GM23338 (cell line): ENCODE measurements at regions not wholly inside any gene's neighbourhood (a gene's known extent, or its start where the extent isn't known, plus 50 kb on each side); places are given as distances from the start of the nearest gene placed in this dataset.
A peak's percentile ranks its signal among the peaks of the same experiment; 100 is the strongest.

Experiments used
- ATAC-seq: fragments of 200-7000 bp; cut with Tn5 transposase; 3 replicates; pipeline ENCODE4 v1.9.1; 2020
- DNase-seq: peaks from one replicate; pipeline ENCODE4 v3.0.0-alpha.2; 2015; ENCODE audit warnings: low spot score
- H2AFZ ChIP-seq: fragments of 200-600 bp; sonication (generic); 2 replicates; pipeline ENCODE4 v1.8.0; 2016; ENCODE audit warnings: antibody characterized with exemption, mild to moderate bottlenecking, moderate library complexity
- H3F3A ChIP-seq: fragments of 200-600 bp; sonication (generic); replicated peaks from 2 replicates; pipeline ENCODE4 v1.8.0; 2017; ENCODE audit warnings: antibody characterized with exemption, mixed run types, low read depth
- H3K27ac ChIP-seq: fragments of 200-600 bp; sonication (generic); 2 replicates; pipeline ENCODE4 v1.6.1; 2016; ENCODE audit warnings: low read depth
- H3K27me3 ChIP-seq: fragments of 200-600 bp; sonication (generic); 2 replicates; pipeline ENCODE4 v1.8.0; 2016; ENCODE audit warnings: mild to moderate bottlenecking, mixed run types, moderate library complexity; ENCODE audit not compliant: insufficient read depth
- H3K36me3 ChIP-seq: fragments of 200-600 bp; sonication (generic); 2 replicates; pipeline ENCODE4 v1.8.0; 2016; ENCODE audit warnings: mild to moderate bottlenecking; ENCODE audit not compliant: insufficient read depth
- H3K4me1 ChIP-seq: fragments of 200-600 bp; sonication (generic); 2 replicates; pipeline ENCODE4 v1.8.0; 2016; ENCODE audit warnings: mild to moderate bottlenecking, moderate library complexity; ENCODE audit not compliant: insufficient read depth
- H3K4me2 ChIP-seq: fragments of 200-600 bp; sonication (generic); 2 replicates; pipeline ENCODE4 v1.7.1; 2017; ENCODE audit warnings: mixed run types
- H3K4me3 ChIP-seq: fragments of 200-600 bp; sonication (generic); 2 replicates; pipeline ENCODE4 v1.6.1; 2016; ENCODE audit warnings: mixed run types
- H3K79me2 ChIP-seq: fragments of 200-600 bp; sonication (generic); replicated peaks from 2 replicates; pipeline ENCODE4 v1.8.0; 2017; ENCODE audit warnings: mild to moderate bottlenecking; ENCODE audit not compliant: insufficient read depth
- H3K9me2 ChIP-seq: fragments of 200-600 bp; sonication (generic); 2 replicates; pipeline ENCODE4 v1.8.0; 2017; ENCODE audit not compliant: insufficient read depth
- H4K20me1 ChIP-seq: fragments of 200-600 bp; sonication (generic); replicated peaks from 2 replicates; pipeline ENCODE4 v1.8.0; 2017; ENCODE audit warnings: mild to moderate bottlenecking; ENCODE audit not compliant: insufficient read depth
- H3K27ac Mint-ChIP-seq: 2 replicates; pipeline ENCODE4 v1.8.0; 2020; ENCODE audit warnings: inconsistent platforms, mild to moderate bottlenecking, moderate library complexity, mixed read lengths
- H3K27me3 Mint-ChIP-seq: 3 replicates; pipeline ENCODE4 v1.8.0; 2022; ENCODE audit warnings: low read depth, mild to moderate bottlenecking, moderate library complexity, mixed read lengths, inconsistent platforms; ENCODE audit not compliant: insufficient read depth, poor library complexity
- H3K36me3 Mint-ChIP-seq: 3 replicates; pipeline ENCODE4 v1.8.0; 2021; ENCODE audit warnings: low read depth, mild to moderate bottlenecking, inconsistent platforms, moderate library complexity, mixed read lengths
- H3K4me1 Mint-ChIP-seq: 3 replicates; pipeline ENCODE4 v1.8.0; 2020; ENCODE audit warnings: mild to moderate bottlenecking, inconsistent platforms, mixed read lengths
- H3K4me3 Mint-ChIP-seq: 3 replicates; pipeline ENCODE4 v1.8.0; 2021; ENCODE audit warnings: moderate library complexity, mild to moderate bottlenecking, inconsistent platforms, mixed read lengths
- H3K9me3 Mint-ChIP-seq: 3 replicates; pipeline ENCODE4 v1.8.0; 2020; ENCODE audit warnings: moderate library complexity, mild to moderate bottlenecking, inconsistent platforms, mixed read lengths
- CREB1 ChIP-seq: fragments of 250-450 bp; sonication (Bioruptor Pico); IDR thresholded peaks from 2 replicates; pipeline ENCODE4 v1.5.0; 2020; ENCODE audit warnings: low read depth, mild to moderate bottlenecking, moderate library complexity
- EZH2 ChIP-seq: fragments of 200-600 bp; sonication (generic); IDR thresholded peaks from one replicate; pipeline ENCODE4 v1.8.0; 2017; ENCODE audit warnings: antibody characterized with exemption, mild to moderate bottlenecking, low read depth; ENCODE audit not compliant: unreplicated experiment
- NANOG ChIP-seq: IDR thresholded peaks from 2 replicates; pipeline ENCODE4 v1.6.1; 2016; ENCODE audit warnings: antibody characterized with exemption, borderline replicate concordance
- POLR2AphosphoS5 ChIP-seq: IDR thresholded peaks from 2 replicates; pipeline ENCODE4 v1.6.1; 2016; ENCODE audit warnings: antibody characterized with exemption, low read depth
- STAT1 ChIP-seq: IDR thresholded peaks from one replicate; pipeline ENCODE4 v1.6.1; 2016; ENCODE audit warnings: antibody characterized with exemption; ENCODE audit not compliant: unreplicated experiment
- ZNF114 ChIP-seq: fragments of 250-450 bp; sonication (Bioruptor Pico); IDR thresholded peaks from 2 replicates; pipeline ENCODE4 v1.5.0; 2020; ENCODE audit warnings: mild to moderate bottlenecking, moderate library complexity
- TF ChIP-seq, protein P1 (sequence below): IDR thresholded peaks from 2 replicates; pipeline ENCODE4 v1.6.1; 2016; ENCODE audit warnings: antibody characterized with exemption
- TF ChIP-seq, protein P2 (sequence below), 2 experiments: fragments of 200-600 bp in 1 of 2; sonication (generic) in 1 of 2; conservative IDR thresholded peaks; 2 replicates each; pipeline versions ENCODE4 v1.5.1 to v1.6.1; 2016 to 2017; ENCODE audit warnings: antibody characterized with exemption in 2 of 2, low read depth in 2 of 2, mild to moderate bottlenecking in 2 of 2, moderate library complexity in 1 of 2
- TF ChIP-seq, protein P3 (sequence below): fragments of 250-450 bp; sonication (Bioruptor Pico); IDR thresholded peaks from 2 replicates; pipeline ENCODE4 v1.5.0; 2020; ENCODE audit warnings: mild to moderate bottlenecking, moderate library complexity
- TF ChIP-seq, protein P4 (sequence below): IDR thresholded peaks from one replicate; pipeline ENCODE4 v1.6.1; 2018; ENCODE audit warnings: antibody characterized with exemption; ENCODE audit not compliant: unreplicated experiment

DNA sequence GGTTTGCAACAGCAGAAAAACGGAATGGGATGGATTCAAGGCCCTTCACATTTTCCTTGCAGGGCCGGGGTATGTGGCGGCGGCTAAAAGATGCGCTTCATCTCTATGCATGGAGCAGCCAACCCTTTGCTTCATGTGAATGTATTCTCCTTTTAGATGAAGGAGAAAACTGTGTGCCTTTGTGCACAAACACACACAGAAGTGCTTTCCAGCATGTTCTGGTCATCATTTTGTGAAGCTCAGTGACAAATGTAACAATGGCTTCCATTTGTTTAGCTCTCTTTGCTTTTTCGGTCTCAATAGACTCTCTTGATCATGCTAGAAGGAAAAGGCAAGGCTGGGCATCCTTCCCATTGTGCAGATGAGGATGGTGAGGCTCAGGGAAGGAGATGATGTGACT is 161.7 kb upstream of the MKI67 start:
- H3K9me2 ChIP-seq: no peaks in the 10 kb centered on the region
- no peak overlapping the region for H2AFZ ChIP-seq
- H3K4me1 ChIP-seq: peaks cover 5% of the 10 kb centered on the region
- Mint-ChIP-seq H3K27me3 (peaks cover 39% of the 10 kb centered on the region), H3K27ac (no peak overlapping the region), H3K9me3 (peaks cover 31% of the 10 kb centered on the region), H3K36me3 (peaks cover 9% of the 10 kb centered on the region; the same call in 2 of the 3 replicates), H3K4me3 (peak overlapping the region; percentile 63; the same call in 2 of the 3 replicates), H3K4me1 (peaks cover 8% of the 10 kb centered on the region)
- ATAC-seq (no peak), DNase-seq (no peak)
- H3K27me3 ChIP-seq: peaks cover 40% of the 10 kb centered on the region
- no peaks in the 10 kb centered on the region for H3K36me3 ChIP-seq
- H3K4me2 ChIP-seq: no peak overlapping the region
- 0 out of 2 replicates have a peak, but pooled peaks cover 3% of the 10 kb centered on the region for H4K20me1 ChIP-seq
- no peak overlapping the region for H3K4me3 ChIP-seq
- TF ChIP-seq, protein P1, sequence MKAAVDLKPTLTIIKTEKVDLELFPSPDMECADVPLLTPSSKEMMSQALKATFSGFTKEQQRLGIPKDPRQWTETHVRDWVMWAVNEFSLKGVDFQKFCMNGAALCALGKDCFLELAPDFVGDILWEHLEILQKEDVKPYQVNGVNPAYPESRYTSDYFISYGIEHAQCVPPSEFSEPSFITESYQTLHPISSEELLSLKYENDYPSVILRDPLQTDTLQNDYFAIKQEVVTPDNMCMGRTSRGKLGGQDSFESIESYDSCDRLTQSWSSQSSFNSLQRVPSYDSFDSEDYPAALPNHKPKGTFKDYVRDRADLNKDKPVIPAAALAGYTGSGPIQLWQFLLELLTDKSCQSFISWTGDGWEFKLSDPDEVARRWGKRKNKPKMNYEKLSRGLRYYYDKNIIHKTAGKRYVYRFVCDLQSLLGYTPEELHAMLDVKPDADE: no peak
- TF ChIP-seq POLR2AphosphoS5: no peak
- no peak for TF ChIP-seq STAT1
- TF ChIP-seq, protein P2, sequence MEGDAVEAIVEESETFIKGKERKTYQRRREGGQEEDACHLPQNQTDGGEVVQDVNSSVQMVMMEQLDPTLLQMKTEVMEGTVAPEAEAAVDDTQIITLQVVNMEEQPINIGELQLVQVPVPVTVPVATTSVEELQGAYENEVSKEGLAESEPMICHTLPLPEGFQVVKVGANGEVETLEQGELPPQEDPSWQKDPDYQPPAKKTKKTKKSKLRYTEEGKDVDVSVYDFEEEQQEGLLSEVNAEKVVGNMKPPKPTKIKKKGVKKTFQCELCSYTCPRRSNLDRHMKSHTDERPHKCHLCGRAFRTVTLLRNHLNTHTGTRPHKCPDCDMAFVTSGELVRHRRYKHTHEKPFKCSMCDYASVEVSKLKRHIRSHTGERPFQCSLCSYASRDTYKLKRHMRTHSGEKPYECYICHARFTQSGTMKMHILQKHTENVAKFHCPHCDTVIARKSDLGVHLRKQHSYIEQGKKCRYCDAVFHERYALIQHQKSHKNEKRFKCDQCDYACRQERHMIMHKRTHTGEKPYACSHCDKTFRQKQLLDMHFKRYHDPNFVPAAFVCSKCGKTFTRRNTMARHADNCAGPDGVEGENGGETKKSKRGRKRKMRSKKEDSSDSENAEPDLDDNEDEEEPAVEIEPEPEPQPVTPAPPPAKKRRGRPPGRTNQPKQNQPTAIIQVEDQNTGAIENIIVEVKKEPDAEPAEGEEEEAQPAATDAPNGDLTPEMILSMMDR (conservative IDR thresholded peaks at IDR 0.05; ENCODE audit: low read depth in 2 of 2): no peak
- no peaks in the 10 kb centered on the region for H3K79me2 ChIP-seq
- no peak overlapping the region for H3K27ac ChIP-seq
- H3F3A ChIP-seq: no peaks in the 10 kb centered on the region

DNA sequence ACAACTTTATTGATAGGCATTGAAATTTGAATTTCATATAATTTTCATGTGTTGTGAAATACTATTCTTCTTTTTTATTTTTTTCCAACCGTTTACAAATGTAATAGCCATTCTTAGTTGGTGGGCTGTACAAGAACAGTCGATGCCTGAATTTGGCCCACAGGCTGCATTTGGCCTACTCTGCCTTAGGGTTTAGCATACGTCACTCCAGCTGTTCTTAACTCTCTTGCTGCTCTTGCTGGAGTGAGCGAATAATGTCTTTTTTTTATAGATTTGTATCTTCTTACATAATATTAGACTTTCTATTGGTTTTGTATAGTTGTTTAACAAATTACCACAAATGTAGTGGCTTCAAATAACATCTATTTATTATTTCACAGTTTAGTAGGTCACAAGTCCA is 163.4 kb upstream of the MKI67 start:
- no peaks in the 10 kb centered on the region for H3K79me2 ChIP-seq
- no peak overlapping the region for H3K4me3 ChIP-seq
- no peak overlapping the region for H2AFZ ChIP-seq
- H3K27ac Mint-ChIP-seq: no peak overlapping the region
- no peak for ATAC-seq
- H3K4me1 ChIP-seq: peaks cover 5% of the 10 kb centered on the region
- peaks cover 40% of the 10 kb centered on the region for H3K27me3 ChIP-seq
- no peaks in the 10 kb centered on the region for H3F3A ChIP-seq
- 0 out of 2 replicates have a peak, but pooled peaks cover 3% of the 10 kb centered on the region for H4K20me1 ChIP-seq
- peaks cover 31% of the 10 kb centered on the region for H3K9me3 Mint-ChIP-seq
- no peaks in the 10 kb centered on the region for H3K36me3 ChIP-seq
- H3K9me2 ChIP-seq: no peaks in the 10 kb centered on the region
- H3K27ac ChIP-seq: no peak overlapping the region
- H3K4me1 Mint-ChIP-seq: peaks cover 8% of the 10 kb centered on the region
- H3K4me3 Mint-ChIP-seq: no peak overlapping the region
- H3K36me3 Mint-ChIP-seq: peaks cover 9% of the 10 kb centered on the region; the same call in 2 of the 3 replicates
- DNase-seq: no peak
- peaks cover 37% of the 10 kb centered on the region for H3K27me3 Mint-ChIP-seq
- H3K4me2 ChIP-seq: no peak overlapping the region
- TF ChIP-seq CREB1 (CRISPR knock-in tag) (no peak), ZNF114 (CRISPR knock-in tag) (no peak), NANOG (no peak), STAT1 (no peak), EZH2 (no peak)
- TF ChIP-seq, protein P3, sequence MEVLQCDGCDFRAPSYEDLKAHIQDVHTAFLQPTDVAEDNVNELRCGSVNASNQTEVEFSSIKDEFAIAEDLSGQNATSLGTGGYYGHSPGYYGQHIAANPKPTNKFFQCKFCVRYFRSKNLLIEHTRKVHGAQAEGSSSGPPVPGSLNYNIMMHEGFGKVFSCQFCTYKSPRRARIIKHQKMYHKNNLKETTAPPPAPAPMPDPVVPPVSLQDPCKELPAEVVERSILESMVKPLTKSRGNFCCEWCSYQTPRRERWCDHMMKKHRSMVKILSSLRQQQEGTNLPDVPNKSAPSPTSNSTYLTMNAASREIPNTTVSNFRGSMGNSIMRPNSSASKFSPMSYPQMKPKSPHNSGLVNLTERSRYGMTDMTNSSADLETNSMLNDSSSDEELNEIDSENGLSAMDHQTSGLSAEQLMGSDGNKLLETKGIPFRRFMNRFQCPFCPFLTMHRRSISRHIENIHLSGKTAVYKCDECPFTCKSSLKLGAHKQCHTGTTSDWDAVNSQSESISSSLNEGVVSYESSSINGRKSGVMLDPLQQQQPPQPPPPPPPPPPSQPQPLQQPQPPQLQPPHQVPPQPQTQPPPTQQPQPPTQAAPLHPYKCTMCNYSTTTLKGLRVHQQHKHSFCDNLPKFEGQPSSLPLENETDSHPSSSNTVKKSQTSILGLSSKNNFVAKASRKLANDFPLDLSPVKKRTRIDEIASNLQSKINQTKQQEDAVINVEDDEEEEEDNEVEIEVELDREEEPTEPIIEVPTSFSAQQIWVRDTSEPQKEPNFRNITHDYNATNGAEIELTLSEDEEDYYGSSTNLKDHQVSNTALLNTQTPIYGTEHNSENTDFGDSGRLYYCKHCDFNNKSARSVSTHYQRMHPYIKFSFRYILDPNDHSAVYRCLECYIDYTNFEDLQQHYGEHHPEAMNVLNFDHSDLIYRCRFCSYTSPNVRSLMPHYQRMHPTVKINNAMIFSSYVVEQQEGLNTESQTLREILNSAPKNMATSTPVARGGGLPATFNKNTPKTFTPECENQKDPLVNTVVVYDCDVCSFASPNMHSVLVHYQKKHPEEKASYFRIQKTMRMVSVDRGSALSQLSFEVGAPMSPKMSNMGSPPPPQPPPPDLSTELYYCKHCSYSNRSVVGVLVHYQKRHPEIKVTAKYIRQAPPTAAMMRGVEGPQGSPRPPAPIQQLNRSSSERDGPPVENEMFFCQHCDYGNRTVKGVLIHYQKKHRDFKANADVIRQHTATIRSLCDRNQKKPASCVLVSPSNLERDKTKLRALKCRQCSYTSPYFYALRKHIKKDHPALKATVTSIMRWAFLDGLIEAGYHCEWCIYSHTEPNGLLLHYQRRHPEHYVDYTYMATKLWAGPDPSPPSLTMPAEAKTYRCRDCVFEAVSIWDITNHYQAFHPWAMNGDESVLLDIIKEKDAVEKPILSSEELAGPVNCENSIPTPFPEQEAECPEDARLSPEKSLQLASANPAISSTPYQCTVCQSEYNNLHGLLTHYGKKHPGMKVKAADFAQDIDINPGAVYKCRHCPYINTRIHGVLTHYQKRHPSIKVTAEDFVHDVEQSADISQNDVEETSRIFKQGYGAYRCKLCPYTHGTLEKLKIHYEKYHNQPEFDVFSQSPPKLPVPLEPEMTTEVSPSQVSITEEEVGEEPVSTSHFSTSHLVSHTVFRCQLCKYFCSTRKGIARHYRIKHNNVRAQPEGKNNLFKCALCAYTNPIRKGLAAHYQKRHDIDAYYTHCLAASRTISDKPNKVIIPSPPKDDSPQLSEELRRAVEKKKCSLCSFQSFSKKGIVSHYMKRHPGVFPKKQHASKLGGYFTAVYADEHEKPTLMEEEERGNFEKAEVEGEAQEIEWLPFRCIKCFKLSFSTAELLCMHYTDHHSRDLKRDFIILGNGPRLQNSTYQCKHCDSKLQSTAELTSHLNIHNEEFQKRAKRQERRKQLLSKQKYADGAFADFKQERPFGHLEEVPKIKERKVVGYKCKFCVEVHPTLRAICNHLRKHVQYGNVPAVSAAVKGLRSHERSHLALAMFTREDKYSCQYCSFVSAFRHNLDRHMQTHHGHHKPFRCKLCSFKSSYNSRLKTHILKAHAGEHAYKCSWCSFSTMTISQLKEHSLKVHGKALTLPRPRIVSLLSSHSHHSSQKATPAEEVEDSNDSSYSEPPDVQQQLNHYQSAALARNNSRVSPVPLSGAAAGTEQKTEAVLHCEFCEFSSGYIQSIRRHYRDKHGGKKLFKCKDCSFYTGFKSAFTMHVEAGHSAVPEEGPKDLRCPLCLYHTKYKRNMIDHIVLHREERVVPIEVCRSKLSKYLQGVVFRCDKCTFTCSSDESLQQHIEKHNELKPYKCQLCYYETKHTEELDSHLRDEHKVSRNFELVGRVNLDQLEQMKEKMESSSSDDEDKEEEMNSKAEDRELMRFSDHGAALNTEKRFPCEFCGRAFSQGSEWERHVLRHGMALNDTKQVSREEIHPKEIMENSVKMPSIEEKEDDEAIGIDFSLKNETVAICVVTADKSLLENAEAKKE (CRISPR knock-in tag): no peak
- TF ChIP-seq, protein P4, sequence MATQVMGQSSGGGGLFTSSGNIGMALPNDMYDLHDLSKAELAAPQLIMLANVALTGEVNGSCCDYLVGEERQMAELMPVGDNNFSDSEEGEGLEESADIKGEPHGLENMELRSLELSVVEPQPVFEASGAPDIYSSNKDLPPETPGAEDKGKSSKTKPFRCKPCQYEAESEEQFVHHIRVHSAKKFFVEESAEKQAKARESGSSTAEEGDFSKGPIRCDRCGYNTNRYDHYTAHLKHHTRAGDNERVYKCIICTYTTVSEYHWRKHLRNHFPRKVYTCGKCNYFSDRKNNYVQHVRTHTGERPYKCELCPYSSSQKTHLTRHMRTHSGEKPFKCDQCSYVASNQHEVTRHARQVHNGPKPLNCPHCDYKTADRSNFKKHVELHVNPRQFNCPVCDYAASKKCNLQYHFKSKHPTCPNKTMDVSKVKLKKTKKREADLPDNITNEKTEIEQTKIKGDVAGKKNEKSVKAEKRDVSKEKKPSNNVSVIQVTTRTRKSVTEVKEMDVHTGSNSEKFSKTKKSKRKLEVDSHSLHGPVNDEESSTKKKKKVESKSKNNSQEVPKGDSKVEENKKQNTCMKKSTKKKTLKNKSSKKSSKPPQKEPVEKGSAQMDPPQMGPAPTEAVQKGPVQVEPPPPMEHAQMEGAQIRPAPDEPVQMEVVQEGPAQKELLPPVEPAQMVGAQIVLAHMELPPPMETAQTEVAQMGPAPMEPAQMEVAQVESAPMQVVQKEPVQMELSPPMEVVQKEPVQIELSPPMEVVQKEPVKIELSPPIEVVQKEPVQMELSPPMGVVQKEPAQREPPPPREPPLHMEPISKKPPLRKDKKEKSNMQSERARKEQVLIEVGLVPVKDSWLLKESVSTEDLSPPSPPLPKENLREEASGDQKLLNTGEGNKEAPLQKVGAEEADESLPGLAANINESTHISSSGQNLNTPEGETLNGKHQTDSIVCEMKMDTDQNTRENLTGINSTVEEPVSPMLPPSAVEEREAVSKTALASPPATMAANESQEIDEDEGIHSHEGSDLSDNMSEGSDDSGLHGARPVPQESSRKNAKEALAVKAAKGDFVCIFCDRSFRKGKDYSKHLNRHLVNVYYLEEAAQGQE: no peak
